B cell (primary cell): ENCODE measurements at regions not wholly inside any gene's neighbourhood (a gene's known extent, or its start where the extent isn't known, plus 50 kb on each side); places are given as distances from the start of the nearest gene placed in this dataset.

ENCODE experiments used
- ATAC-seq: fragments of 200-7000 bp; cut with Tn5 transposase; one replicate; pipeline ENCODE4 v1.10.0; 2021; ENCODE audit warnings: low read depth, mild to moderate bottlenecking, moderate number of reproducible peaks, moderate library complexity
- CTCF ChIA-PET: fragments of 350-600 bp; sonication (Branson Sonifier 250); formaldehyde crosslinking; loops from one replicate; lab custom pipeline; 2021; ENCODE audit warnings: antibody characterized with exemption, inconsistent platforms; lab: Charles Lee
- POLR2A ChIA-PET: fragments of 350-600 bp; sonication (Branson Sonifier 250); formaldehyde crosslinking; loops from one replicate; lab custom pipeline; 2021; ENCODE audit warnings: antibody characterized with exemption; lab: Charles Lee
- DNase-seq: peaks from one replicate; pipeline ENCODE4 v3.0.0; 2013
- H2AFZ ChIP-seq: 2 replicates; pipeline ENCODE4 v1.6.1; 2012; ENCODE audit warnings: mild to moderate bottlenecking, low read depth, low read length; ENCODE audit not compliant: insufficient read depth, poor library complexity, severe bottlenecking
- H3K27ac ChIP-seq, 2 donors: 1 replicate in 1 of 2; 2 replicates in 1 of 2; pipeline ENCODE4 v1.5.1; 2012 to 2013; ENCODE audit warnings: low read length in 2 of 2, mild to moderate bottlenecking in 2 of 2, moderate library complexity in 1 of 2
- H3K27me3 ChIP-seq, 4 experiments: fragments of 200-600 bp in 1 of 4; sonication (generic) in 1 of 4; replicated peaks in 1 of 4; 1 replicate in 2 of 4; 2 replicates in 2 of 4; pipeline versions ENCODE4 v1.6.1 to v1.7.0; 2013 to 2016; ENCODE audit warnings: low read length in 3 of 4, mild to moderate bottlenecking in 2 of 4, mixed read lengths in 1 of 4, moderate library complexity in 1 of 4; ENCODE audit not compliant: insufficient read depth in 4 of 4, control insufficient read depth in 3 of 4; ENCODE audit errors: control extremely low read depth in 1 of 4
- H3K36me3 ChIP-seq, 2 experiments: replicated peaks in 1 of 2; 1 replicate in 1 of 2; 2 replicates in 1 of 2; pipeline versions ENCODE4 v1.6.1 to v1.7.1; 2013; ENCODE audit warnings: low read length in 1 of 2; ENCODE audit not compliant: insufficient read depth in 2 of 2, control insufficient read depth in 1 of 2; ENCODE audit errors: control extremely low read depth in 1 of 2, extremely low read depth in 1 of 2
- H3K4me1 ChIP-seq, 2 donors: fragments of 200-600 bp in 1 of 2; sonication (generic) in 1 of 2; 1 replicate in 1 of 2; 2 replicates in 1 of 2; pipeline versions ENCODE4 v1.5.1 to v1.6.1; 2013 to 2017; ENCODE audit warnings: low read length in 2 of 2; ENCODE audit not compliant: control insufficient read depth in 2 of 2, insufficient read depth in 2 of 2
- H3K4me2 ChIP-seq: replicated peaks from 2 replicates; pipeline ENCODE3; 2012; ENCODE audit warnings: mild to moderate bottlenecking, low read depth, low read length; ENCODE audit not compliant: poor library complexity, severe bottlenecking
- H3K4me3 ChIP-seq, 5 experiments: fragments of 200-600 bp in 1 of 5; sonication (generic) in 1 of 5; 1 replicate in 3 of 5; 2 replicates in 2 of 5; pipeline versions ENCODE4 v1.5.1 to v1.7.0; 2011 to 2016; ENCODE audit warnings: low read length in 4 of 5, mild to moderate bottlenecking in 4 of 5, low read depth in 2 of 5, control low read depth in 1 of 5, moderate library complexity in 1 of 5; ENCODE audit not compliant: insufficient read depth in 1 of 5; ENCODE audit errors: control extremely low read depth in 1 of 5, extremely low read depth in 1 of 5
- H3K79me2 ChIP-seq: fragments of 200-600 bp; sonication (generic); one replicate; pipeline ENCODE4 v1.6.0; 2016; ENCODE audit warnings: low read length; ENCODE audit not compliant: control insufficient read depth, insufficient read depth
- H3K9ac ChIP-seq: fragments of 200-600 bp; sonication (generic); 2 replicates; pipeline ENCODE4 v1.6.1; 2017; ENCODE audit warnings: mild to moderate bottlenecking, low read length, moderate library complexity
- H3K9me3 ChIP-seq, 3 donors: one replicate each; pipeline versions ENCODE4 v1.6.1 to v1.7.1; 2013; ENCODE audit warnings: low read length in 2 of 3; ENCODE audit not compliant: control insufficient read depth in 2 of 3, insufficient read depth in 1 of 3; ENCODE audit errors: control extremely low read depth in 1 of 3
- H4K20me1 ChIP-seq: 2 replicates; pipeline ENCODE4 v1.6.0; 2012; ENCODE audit warnings: mild to moderate bottlenecking, low read length; ENCODE audit not compliant: insufficient read depth, control insufficient read depth, poor library complexity, severe bottlenecking
- H3K27ac Mint-ChIP-seq: one replicate; pipeline ENCODE4 v1.8.0; 2021; ENCODE audit warnings: mixed read lengths
- H3K27me3 Mint-ChIP-seq: one replicate; pipeline ENCODE4 v1.8.0; 2021; ENCODE audit warnings: mixed read lengths
- H3K4me1 Mint-ChIP-seq: one replicate; pipeline ENCODE4 v1.8.0; 2021; ENCODE audit warnings: mixed read lengths
- H3K4me3 Mint-ChIP-seq: one replicate; pipeline ENCODE4 v1.8.0; 2021; ENCODE audit warnings: mixed read lengths
- H3K9me3 Mint-ChIP-seq: one replicate; pipeline ENCODE4 v1.8.0; 2022; ENCODE audit warnings: mixed read lengths; ENCODE audit not compliant: insufficient read depth
- CTCF ChIP-seq: fragments of 200-600 bp; IDR thresholded peaks from one replicate; pipeline ENCODE4 v1.8.0; 2022; ENCODE audit warnings: antibody characterized with exemption, mild to moderate bottlenecking
- EZH2 ChIP-seq: IDR thresholded peaks from 2 replicates; pipeline ENCODE4 v1.6.1; 2012; ENCODE audit warnings: borderline replicate concordance, low read depth, mild to moderate bottlenecking, moderate library complexity, low read length; ENCODE audit not compliant: insufficient read depth, poor library complexity, severe bottlenecking
- WGBS: methylation state at CpG from one replicate; pipeline ENCODE4 v1.1.5; 2013; ENCODE audit warnings: missing lambda C conversion rate; ENCODE audit not compliant: insufficient coverage; 5-methylcytosine and 5-hydroxymethylcytosine counted together
- intact Hi-C: fragments of 100-400 bp; cut with micrococcal nuclease; formaldehyde crosslinking; loops from one replicate; pipeline ENCODE4 v1.10.0; 2022

GRCh38 chr3:24905266-24905665 lies 410.6 kb upstream of the THRB start:
- Histone ChIP-seq H3K79me2 (no peaks in the 10 kb centered on the region), H3K4me3 (no peak overlapping the region), H3K4me2 (no peak overlapping the region), H3K4me1 (no peaks in the 10 kb centered on the region), H2AFZ (no peak overlapping the region), H3K9me3 (no peaks in the 10 kb centered on the region), H3K9ac (no peak overlapping the region), H3K36me3 (no peaks in the 10 kb centered on the region), H3K27me3 (no peaks in the 10 kb centered on the region), H4K20me1 (no peaks in the 10 kb centered on the region), H3K27ac (no peak overlapping the region)
- ChIA-PET POLR2A (no interaction called here), CTCF (no interaction called here)
- intact Hi-C loops = no loop called here
- H3K9me3 Mint-ChIP-seq = peaks cover 2% of the 10 kb centered on the region
- TF ChIP-seq EZH2 (no peak), CTCF (no peak)
- no peak overlapping the region for H3K4me3 Mint-ChIP-seq
- DNase-seq = no peak
- no CpG with 5 or more reads among the region's 1 CpG for WGBS
- no peak overlapping the region for H3K27ac Mint-ChIP-seq
- H3K4me1 Mint-ChIP-seq = no peaks in the 10 kb centered on the region
- ATAC-seq = no peak
- H3K27me3 Mint-ChIP-seq = no peaks in the 10 kb centered on the region

GRCh38 chr3:24907106-24907505 lies 412.5 kb upstream of the THRB start:
- H3K27me3 Mint-ChIP-seq = no peaks in the 10 kb centered on the region
- H3K27ac Mint-ChIP-seq = no peak overlapping the region
- POLR2A ChIA-PET = no interaction called here
- ATAC-seq = no peak
- Histone ChIP-seq H3K9ac (no peak overlapping the region), H3K4me1 (no peaks in the 10 kb centered on the region), H3K27me3 (no peaks in the 10 kb centered on the region), H3K36me3 (no peaks in the 10 kb centered on the region), H3K27ac (no peak overlapping the region), H4K20me1 (no peaks in the 10 kb centered on the region), H3K4me2 (no peak overlapping the region), H3K79me2 (no peaks in the 10 kb centered on the region), H3K4me3 (no peak overlapping the region), H3K9me3 (no peaks in the 10 kb centered on the region), H2AFZ (no peak overlapping the region)
- H3K9me3 Mint-ChIP-seq = peaks cover 2% of the 10 kb centered on the region
- 75% methylated on average over 1 of the region's 2 CpGs for WGBS
- CTCF ChIA-PET = no interaction called here
- intact Hi-C loops = no loop called here
- TF ChIP-seq EZH2 (no peak), CTCF (no peak)
- H3K4me3 Mint-ChIP-seq = no peak overlapping the region
- DNase-seq = no peak
- no peaks in the 10 kb centered on the region for H3K4me1 Mint-ChIP-seq
